ENCODE measurements at regions not wholly inside any gene's neighbourhood (a gene's known extent, or its start where the extent isn't known, plus 50 kb on each side); places are given as distances from the start of the nearest gene placed in this dataset.

DNA sequence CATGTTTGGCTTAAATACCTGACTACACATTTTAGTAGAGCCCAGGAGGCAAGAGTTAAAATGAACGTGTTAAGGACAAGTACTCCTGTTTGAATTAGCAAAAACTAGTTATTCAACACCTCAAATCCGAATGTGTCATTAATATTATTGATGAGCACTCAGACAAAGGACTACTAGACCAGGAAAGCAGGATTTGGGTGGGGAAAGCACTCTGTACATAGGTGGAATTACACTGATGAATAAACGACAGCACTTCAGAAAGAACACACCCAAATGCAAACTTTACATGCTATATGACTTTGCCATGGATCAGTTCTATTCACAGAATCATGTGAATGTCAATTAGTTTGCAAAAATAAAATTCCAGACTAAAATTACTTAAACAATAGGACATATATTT is 95.1 kb upstream of the CAV2 start:
- ChIA-PET RAD21 (ENCODE audit: unreplicated experiment) (no interaction called here), POLR2A (no interaction called here), CTCF (no interaction called here), SMC1A (ENCODE audit: uncharacterized antibody, unreplicated experiment) (no interaction called here)
- Histone ChIP-seq H3K4me2 (ENCODE audit: control insufficient read depth, insufficient read depth) (no peak overlapping the region), H3K4me1 (ENCODE audit: control insufficient read depth, insufficient read depth, low read length) (no peaks in the 10 kb centered on the region), H2AFZ (ENCODE audit: control insufficient read depth, low read depth, low read length) (no peak overlapping the region), H3K36me3 (ENCODE audit: control insufficient read depth in 2 of 2, insufficient read depth in 2 of 2, low read length in 1 of 2) (no peaks in the 10 kb centered on the region), H4K20me1 (ENCODE audit: control insufficient read depth, insufficient read depth) (no peaks in the 10 kb centered on the region), H3K27me3 (replicated peaks in 1 of 2; ENCODE audit: control insufficient read depth in 2 of 2, insufficient read depth in 2 of 2, low read length in 1 of 2) (peaks cover 0 to 5% of the 10 kb centered on the region in 2 experiments; a peak in 1 of 4 replicates), H3K9me3 (replicated peaks; ENCODE audit: control insufficient read depth, insufficient read depth, low read length) (no peaks in the 10 kb centered on the region), H3K27ac (ENCODE audit: control insufficient read depth, insufficient read depth) (no peak overlapping the region), H3K79me2 (ENCODE audit: control insufficient read depth, insufficient read depth, low read length) (no peaks in the 10 kb centered on the region), H3K9ac (ENCODE audit: control insufficient read depth, insufficient read depth, low read length) (no peak overlapping the region), H3K4me3 (no peak overlapping the region)
- no peak for DNase-seq (ENCODE audit: low read depth, low spot score)
- intact Hi-C loops (cut with micrococcal nuclease; ENCODE audit: unreplicated experiment), result no loop called here
- ATAC-seq, result no peak
- FAIRE-seq, result no peak
- in situ Hi-C loops (cut with MboI), result no loop called here
- TF ChIP-seq, protein P1, sequence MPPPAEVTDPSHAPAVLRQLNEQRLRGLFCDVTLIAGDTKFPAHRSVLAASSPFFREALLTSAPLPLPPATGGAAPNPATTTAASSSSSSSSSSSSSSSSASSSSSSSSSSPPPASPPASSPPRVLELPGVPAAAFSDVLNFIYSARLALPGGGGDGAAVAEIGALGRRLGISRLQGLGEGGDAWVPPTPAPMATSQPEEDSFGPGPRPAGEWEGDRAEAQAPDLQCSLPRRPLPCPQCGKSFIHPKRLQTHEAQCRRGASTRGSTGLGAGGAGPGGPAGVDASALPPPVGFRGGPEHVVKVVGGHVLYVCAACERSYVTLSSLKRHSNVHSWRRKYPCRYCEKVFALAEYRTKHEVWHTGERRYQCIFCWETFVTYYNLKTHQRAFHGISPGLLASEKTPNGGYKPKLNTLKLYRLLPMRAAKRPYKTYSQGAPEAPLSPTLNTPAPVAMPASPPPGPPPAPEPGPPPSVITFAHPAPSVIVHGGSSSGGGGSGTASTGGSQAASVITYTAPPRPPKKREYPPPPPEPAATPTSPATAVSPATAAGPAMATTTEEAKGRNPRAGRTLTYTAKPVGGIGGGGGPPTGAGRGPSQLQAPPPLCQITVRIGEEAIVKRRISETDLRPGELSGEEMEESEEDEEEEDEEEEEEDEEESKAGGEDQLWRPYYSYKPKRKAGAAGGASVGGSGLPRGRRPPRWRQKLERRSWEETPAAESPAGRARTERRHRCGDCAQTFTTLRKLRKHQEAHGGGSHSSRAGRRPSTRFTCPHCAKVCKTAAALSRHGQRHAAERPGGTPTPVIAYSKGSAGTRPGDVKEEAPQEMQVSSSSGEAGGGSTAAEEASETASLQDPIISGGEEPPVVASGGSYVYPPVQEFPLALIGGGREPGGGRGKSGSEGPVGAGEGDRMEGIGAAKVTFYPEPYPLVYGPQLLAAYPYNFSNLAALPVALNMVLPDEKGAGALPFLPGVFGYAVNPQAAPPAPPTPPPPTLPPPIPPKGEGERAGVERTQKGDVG (CRISPR knock-in tag; IDR thresholded peaks at IDR 0.05), result no peak
- no peak for TF ChIP-seq JUNB (IDR thresholded peaks at IDR 0.05)
- 25% methylated on average over 3 of the region's 3 CpGs for WGBS (ENCODE audit: insufficient coverage, insufficient replicate concordance, low lambda C conversion rate, missing lambda C conversion rate)
- BruUV-seq (replicated peaks), result no TSS peak

DNA sequence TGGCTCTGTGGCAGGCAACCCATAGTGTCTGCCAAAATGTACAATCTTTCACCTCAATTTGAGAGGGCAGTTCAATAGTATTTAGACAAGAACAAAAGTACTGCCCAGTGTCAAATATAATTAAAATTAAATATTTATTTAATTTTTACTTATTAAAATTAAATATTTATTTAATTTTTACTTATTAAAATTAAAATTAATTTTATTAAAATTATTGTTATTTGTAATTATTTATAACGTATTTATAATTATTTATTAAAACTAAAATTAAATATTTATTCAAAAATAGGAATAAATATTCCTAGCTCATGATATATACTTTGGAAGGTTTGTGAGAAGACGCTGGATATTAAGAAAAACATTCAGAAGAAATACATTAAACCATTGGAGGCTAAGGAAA is 93.7 kb upstream of the CAV2 start:
- Histone ChIP-seq H3K4me1 (ENCODE audit: control insufficient read depth, insufficient read depth, low read length) (no peaks in the 10 kb centered on the region), H3K9me3 (replicated peaks; ENCODE audit: control insufficient read depth, insufficient read depth, low read length) (no peaks in the 10 kb centered on the region), H3K79me2 (ENCODE audit: control insufficient read depth, insufficient read depth, low read length) (no peaks in the 10 kb centered on the region), H3K36me3 (ENCODE audit: control insufficient read depth in 2 of 2, insufficient read depth in 2 of 2, low read length in 1 of 2) (no peaks in the 10 kb centered on the region), H3K4me2 (ENCODE audit: control insufficient read depth, insufficient read depth) (no peak overlapping the region), H3K27ac (ENCODE audit: control insufficient read depth, insufficient read depth) (no peak overlapping the region), H4K20me1 (ENCODE audit: control insufficient read depth, insufficient read depth) (no peaks in the 10 kb centered on the region), H3K27me3 (replicated peaks in 1 of 2; ENCODE audit: control insufficient read depth in 2 of 2, insufficient read depth in 2 of 2, low read length in 1 of 2) (peaks cover 0 to 5% of the 10 kb centered on the region in 2 experiments; a peak in 1 of 4 replicates), H2AFZ (ENCODE audit: control insufficient read depth, low read depth, low read length) (no peak overlapping the region), H3K9ac (ENCODE audit: control insufficient read depth, insufficient read depth, low read length) (no peak overlapping the region), H3K4me3 (no peak overlapping the region)
- POLR2A ChIA-PET, result no interaction called here
- no peak for FAIRE-seq
- WGBS (ENCODE audit: insufficient coverage, insufficient replicate concordance, low lambda C conversion rate, missing lambda C conversion rate), result 2% methylated on average over 2 of the region's 2 CpGs
- RAD21 ChIA-PET (ENCODE audit: unreplicated experiment), result no interaction called here
- DNase-seq (ENCODE audit: low read depth, low spot score), result no peak
- SMC1A ChIA-PET (ENCODE audit: uncharacterized antibody, unreplicated experiment), result no interaction called here
- in situ Hi-C loops (cut with MboI) (no loop called here), intact Hi-C loops (cut with micrococcal nuclease; ENCODE audit: unreplicated experiment) (no loop called here)
- no peak for ATAC-seq
- CTCF ChIA-PET, result interaction anchor here (0.6 kb wide), 1 partner anchor 89 kb away, joined by 4 read pairs; no protein-coding TSS in a partner anchor
- no TSS peak for BruUV-seq (replicated peaks)
- no peak for TF ChIP-seq E4F1 (IDR thresholded peaks at IDR 0.05; ENCODE audit: borderline replicate concordance, partially characterized antibody)
- TF ChIP-seq FOS (IDR thresholded peaks at IDR 0.05; ENCODE audit: borderline replicate concordance, extremely low read depth, insufficient read length), result no peak
- no peak for TF ChIP-seq SREBF2 (IDR thresholded peaks at IDR 0.05; ENCODE audit: low read length)
- no peak for TF ChIP-seq MTA2 (IDR thresholded peaks at IDR 0.05; ENCODE audit: low read depth)
- TF ChIP-seq, protein P2, sequence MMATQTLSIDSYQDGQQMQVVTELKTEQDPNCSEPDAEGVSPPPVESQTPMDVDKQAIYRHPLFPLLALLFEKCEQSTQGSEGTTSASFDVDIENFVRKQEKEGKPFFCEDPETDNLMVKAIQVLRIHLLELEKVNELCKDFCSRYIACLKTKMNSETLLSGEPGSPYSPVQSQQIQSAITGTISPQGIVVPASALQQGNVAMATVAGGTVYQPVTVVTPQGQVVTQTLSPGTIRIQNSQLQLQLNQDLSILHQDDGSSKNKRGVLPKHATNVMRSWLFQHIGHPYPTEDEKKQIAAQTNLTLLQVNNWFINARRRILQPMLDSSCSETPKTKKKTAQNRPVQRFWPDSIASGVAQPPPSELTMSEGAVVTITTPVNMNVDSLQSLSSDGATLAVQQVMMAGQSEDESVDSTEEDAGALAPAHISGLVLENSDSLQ (IDR thresholded peaks at IDR 0.05), result no peak
- TF ChIP-seq DPF2 (IDR thresholded peaks at IDR 0.05), result no peak
- no peak for TF ChIP-seq HCFC1 (IDR thresholded peaks at IDR 0.05; ENCODE audit: low read length)
- TF ChIP-seq SP1 (IDR thresholded peaks at IDR 0.05; ENCODE audit: low read depth, low read length), result no peak
- no peak for TF ChIP-seq BMI1 (IDR thresholded peaks at IDR 0.05; ENCODE audit: borderline replicate concordance)
